Left lung (tissue), 4 donors: ENCODE measurements at regions not wholly inside any gene's neighbourhood (a gene's known extent, or its start where the extent isn't known, plus 50 kb on each side); places are given as distances from the start of the nearest gene placed in this dataset.

Experiments used
- ATAC-seq: fragments of 200-7000 bp; cut with Tn5 transposase; one replicate; pipeline ENCODE4 v1.9.1; 2020; ENCODE audit warnings: moderate library complexity
- DNase-seq, 4 donors: peaks; one replicate each; pipeline ENCODE4 v3.0.0-alpha.2; 2013 to 2020
- H3K27ac ChIP-seq, 2 donors: fragments of 200-600 bp; sonication (generic) in 1 of 2; one replicate each; pipeline versions ENCODE4 v1.5.0 to v1.8.0; 2020 to 2021
- H3K27me3 ChIP-seq, 2 donors: fragments of 200-600 bp; sonication (generic) in 1 of 2; one replicate each; pipeline versions ENCODE4 v1.5.0 to v1.8.0; 2020 to 2021
- H3K36me3 ChIP-seq, 2 donors: fragments of 200-600 bp; sonication (generic) in 1 of 2; one replicate each; pipeline versions ENCODE4 v1.5.0 to v1.8.0; 2020 to 2021
- H3K4me1 ChIP-seq, 2 donors: fragments of 200-600 bp; one replicate each; pipeline ENCODE4 v1.8.0; 2021
- H3K4me3 ChIP-seq, 2 donors: fragments of 200-600 bp; sonication (generic) in 1 of 2; one replicate each; pipeline versions ENCODE4 v1.5.0 to v1.8.0; 2020 to 2021; ENCODE audit warnings: mild to moderate bottlenecking in 1 of 2
- H3K9me3 ChIP-seq, 2 donors: fragments of 200-600 bp; sonication (generic) in 1 of 2; one replicate each; pipeline versions ENCODE4 v1.5.0 to v1.8.0; 2020 to 2021
- intact Hi-C, 2 donors: fragments of 100-400 bp; cut with DNase I; formaldehyde crosslinking; loops; one replicate each; pipeline versions ENCODE4 v1.11.2 to v1.14.2; 2022
- TF ChIP-seq, protein P1 (sequence below), 2 donors: fragments of 200-600 bp; sonication (generic) in 1 of 2; IDR thresholded peaks; one replicate each; pipeline versions ENCODE4 v1.5.0 to v1.8.0; 2021; ENCODE audit warnings: antibody characterized with exemption in 2 of 2
- donor health status: DM: no; HTN: yes; CAD: no.
- donor health status: DM: no; HTN: no; CAD: no.

DNA sequence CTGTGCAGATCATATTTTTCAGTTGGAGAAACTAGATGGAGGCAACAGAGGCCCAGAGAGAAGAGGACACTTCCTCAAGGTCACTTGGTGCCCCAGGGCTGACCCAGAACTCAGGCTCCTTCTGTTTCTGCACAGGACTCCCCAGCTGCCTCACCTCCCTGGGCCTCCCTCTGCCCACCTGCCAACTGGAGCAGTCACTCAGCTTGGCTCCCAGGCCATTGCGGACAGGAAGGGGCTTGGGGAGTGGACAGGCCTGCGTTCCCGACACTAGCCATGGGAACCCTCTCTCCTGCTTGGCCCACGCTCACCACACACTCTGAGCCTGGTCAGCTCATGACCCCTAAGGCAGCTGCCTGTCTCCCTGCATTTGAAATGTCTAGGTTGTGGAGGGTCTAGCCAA, 78.1 kb upstream of the BRD7 start:
- no peaks in the 10 kb centered on the region for H3K36me3 ChIP-seq
- intact Hi-C loops: no loop called here
- TF ChIP-seq, protein P1, sequence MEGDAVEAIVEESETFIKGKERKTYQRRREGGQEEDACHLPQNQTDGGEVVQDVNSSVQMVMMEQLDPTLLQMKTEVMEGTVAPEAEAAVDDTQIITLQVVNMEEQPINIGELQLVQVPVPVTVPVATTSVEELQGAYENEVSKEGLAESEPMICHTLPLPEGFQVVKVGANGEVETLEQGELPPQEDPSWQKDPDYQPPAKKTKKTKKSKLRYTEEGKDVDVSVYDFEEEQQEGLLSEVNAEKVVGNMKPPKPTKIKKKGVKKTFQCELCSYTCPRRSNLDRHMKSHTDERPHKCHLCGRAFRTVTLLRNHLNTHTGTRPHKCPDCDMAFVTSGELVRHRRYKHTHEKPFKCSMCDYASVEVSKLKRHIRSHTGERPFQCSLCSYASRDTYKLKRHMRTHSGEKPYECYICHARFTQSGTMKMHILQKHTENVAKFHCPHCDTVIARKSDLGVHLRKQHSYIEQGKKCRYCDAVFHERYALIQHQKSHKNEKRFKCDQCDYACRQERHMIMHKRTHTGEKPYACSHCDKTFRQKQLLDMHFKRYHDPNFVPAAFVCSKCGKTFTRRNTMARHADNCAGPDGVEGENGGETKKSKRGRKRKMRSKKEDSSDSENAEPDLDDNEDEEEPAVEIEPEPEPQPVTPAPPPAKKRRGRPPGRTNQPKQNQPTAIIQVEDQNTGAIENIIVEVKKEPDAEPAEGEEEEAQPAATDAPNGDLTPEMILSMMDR (IDR thresholded peaks at IDR 0.05): no peak
- no peak for DNase-seq
- no peak overlapping the region for H3K27ac ChIP-seq
- H3K9me3 ChIP-seq: peaks cover 0 to 6% of the 10 kb centered on the region in 2 donors
- H3K4me1 ChIP-seq: no peaks in the 10 kb centered on the region
- H3K27me3 ChIP-seq: peaks cover 0 to 42% of the 10 kb centered on the region in 2 donors
- ATAC-seq: no peak
- H3K4me3 ChIP-seq: no peak overlapping the region

DNA sequence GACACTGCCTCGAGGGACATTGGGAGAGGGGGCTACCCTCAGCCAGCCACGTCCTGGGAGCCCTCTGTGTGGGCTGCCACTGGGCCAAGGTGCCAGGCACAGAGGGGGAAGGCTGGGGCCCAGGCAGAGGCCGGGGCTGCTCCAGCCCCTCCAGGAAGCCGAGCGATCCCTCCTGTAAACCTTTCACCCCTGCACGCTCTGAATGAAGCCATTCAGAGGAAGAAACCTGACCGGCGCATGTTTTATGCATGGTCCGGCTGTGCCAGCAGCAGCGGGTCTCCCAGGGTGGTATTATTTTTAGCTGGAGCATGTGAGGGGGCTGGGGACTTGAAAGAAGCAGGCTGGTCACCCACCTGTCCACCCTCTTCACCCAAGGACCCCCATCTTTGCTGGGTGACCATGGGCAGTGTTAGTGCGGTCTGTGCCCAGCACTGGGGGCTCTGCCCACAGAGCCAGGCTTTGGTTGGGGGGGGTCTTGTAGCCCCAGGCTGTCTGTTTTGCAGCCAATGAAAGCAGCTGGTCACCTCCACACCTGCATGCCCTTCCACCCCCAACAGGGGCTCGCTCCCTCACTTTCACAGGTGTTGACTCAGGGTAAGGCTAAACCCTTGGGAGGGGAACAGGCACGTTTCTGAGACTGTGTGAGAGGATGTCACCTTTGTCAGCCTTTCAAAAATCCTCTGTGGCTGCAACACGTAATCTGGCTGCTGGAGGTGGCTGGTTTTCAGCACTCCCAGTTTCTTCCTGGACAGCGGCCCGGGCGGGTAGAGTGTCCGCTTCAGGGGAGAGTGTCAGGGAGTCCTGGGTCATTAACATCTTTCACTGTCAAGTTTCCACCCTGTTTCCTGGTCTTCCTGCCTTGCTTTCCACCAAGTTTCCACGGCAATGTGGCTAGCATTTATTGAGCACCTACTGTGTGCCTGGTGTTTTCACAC, 77.1 kb upstream of the BRD7 start:
- DNase-seq: no peak
- no peaks in the 10 kb centered on the region for H3K36me3 ChIP-seq
- peaks cover 0 to 16% of the 10 kb centered on the region in 2 donors for H3K9me3 ChIP-seq
- H3K27ac ChIP-seq: no peak overlapping the region
- H3K4me3 ChIP-seq: no peak overlapping the region
- H3K27me3 ChIP-seq: peaks cover 0 to 42% of the 10 kb centered on the region in 2 donors
- no peaks in the 10 kb centered on the region for H3K4me1 ChIP-seq
- no peak for ATAC-seq
- TF ChIP-seq, protein P1 (IDR thresholded peaks at IDR 0.05): no peak
- intact Hi-C loops: no loop called here

DNA sequence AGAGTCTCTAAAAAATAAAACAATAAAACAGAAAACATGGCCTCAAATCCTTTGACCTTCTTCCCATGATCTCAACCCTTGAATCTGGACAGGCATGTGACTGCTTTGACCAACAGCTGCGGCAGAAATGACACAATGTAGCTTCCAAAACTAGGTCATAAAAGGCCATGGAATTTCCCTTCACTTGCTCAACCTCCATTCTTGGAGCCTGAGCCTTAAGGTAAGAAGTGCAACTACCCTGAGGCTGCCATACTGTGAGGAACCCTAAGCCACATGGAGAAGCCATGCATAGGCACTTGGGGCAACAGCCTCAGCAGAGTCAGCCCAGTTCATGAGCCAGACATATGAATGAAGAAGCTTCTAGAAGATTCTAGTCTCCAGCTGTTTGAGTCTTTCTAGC, 75.7 kb upstream of the BRD7 start:
- Histone ChIP-seq H3K4me3 (no peak overlapping the region), H3K4me1 (no peaks in the 10 kb centered on the region), H3K36me3 (no peaks in the 10 kb centered on the region), H3K9me3 (peaks cover 0 to 29% of the 10 kb centered on the region in 2 donors), H3K27me3 (peaks cover 0 to 35% of the 10 kb centered on the region in 2 donors), H3K27ac (no peak overlapping the region)
- DNase-seq: no peak
- ATAC-seq: no peak
- TF ChIP-seq, protein P1 (IDR thresholded peaks at IDR 0.05): no peak
- intact Hi-C loops: no loop called here

DNA sequence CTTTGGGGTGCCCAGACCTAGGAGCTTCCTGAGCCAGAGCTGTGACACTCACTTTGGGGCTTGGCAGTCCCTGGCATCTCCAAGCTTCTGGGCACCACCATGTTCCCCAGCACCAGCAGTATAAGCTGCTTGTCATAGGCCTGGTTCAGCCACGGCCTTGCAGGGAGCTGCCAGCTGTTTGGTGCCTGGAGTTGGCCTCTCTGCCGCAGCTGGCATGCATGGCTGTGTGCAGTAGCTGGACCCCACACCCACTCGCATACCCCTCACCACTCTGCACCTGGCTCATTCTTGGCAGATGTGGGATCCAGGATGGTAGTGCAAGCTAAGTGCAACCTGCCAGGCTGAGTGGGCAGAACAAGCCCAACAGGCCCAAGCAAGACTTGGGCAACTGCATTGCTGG, 73.4 kb upstream of the BRD7 start:
- TF ChIP-seq, protein P1 (IDR thresholded peaks at IDR 0.05): no peak
- no peak for ATAC-seq

DNA sequence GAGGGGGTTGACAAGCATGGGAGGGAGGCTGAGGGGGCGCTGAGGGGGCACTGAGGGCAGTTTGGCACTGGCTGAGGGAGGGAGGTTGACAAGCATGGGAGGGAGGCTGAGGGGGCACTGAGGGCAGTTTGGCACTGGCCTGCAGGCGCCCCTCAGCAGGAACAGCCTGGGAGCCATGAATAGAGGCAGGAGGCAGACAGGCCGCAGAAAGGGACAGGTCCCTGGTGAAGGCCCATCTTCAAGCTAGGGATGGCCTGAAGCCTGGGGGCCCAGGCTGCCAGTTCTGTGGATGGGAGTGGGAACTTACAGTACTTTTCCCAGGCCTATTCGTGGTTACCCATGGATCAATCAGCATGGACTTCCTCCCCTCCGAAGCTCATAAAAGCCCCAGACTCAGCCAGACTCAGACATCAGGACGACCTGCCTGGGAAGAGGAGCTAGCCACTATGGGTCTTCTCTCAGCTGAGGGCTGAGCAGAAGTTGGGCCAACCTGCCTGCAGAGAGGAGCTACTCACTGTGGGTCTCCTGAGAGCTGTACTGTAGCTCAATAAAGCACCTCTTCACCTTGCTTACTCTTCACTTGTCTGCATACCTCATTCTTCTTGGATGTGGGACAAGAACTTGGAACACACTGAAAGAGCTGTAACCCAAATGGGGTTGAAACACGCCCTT, 72.8 kb upstream of the BRD7 start:
- Histone ChIP-seq H3K27me3 (peaks cover 0 to 12% of the 10 kb centered on the region in 2 donors), H3K4me1 (no peaks in the 10 kb centered on the region), H3K36me3 (no peaks in the 10 kb centered on the region), H3K9me3 (peaks cover 0 to 42% of the 10 kb centered on the region in 2 donors), H3K27ac (no peak overlapping the region), H3K4me3 (no peak overlapping the region)
- no peak for ATAC-seq
- intact Hi-C loops: no loop called here
- no peak for DNase-seq
- TF ChIP-seq, protein P1 (IDR thresholded peaks at IDR 0.05): no peak

More for the DNA sequence above, 73.4 kb upstream of the BRD7 start:
- H3K4me1 ChIP-seq: no peaks in the 10 kb centered on the region
- H3K4me3 ChIP-seq: no peak overlapping the region
- no peak for DNase-seq
- intact Hi-C loops: no loop called here
- H3K36me3 ChIP-seq: no peaks in the 10 kb centered on the region
- no peak overlapping the region for H3K27ac ChIP-seq
- peaks cover 0 to 42% of the 10 kb centered on the region in 2 donors for H3K9me3 ChIP-seq
- peaks cover 0 to 12% of the 10 kb centered on the region in 2 donors for H3K27me3 ChIP-seq
